ENCODE measurements at regions not wholly inside any gene's neighbourhood (a gene's known extent, or its start where the extent isn't known, plus 50 kb on each side); places are given as distances from the start of the nearest gene placed in this dataset.
"Not testable (repeated sequence)": the region's sequence is repeated elsewhere in the genome, so short reads cannot be mapped to it uniquely, and the experiment has no call there.

- H3K36me3 ChIP-seq (ENCODE audit: low read depth), result no peaks in the 10 kb centered on the region
- H3K4me3 ChIP-seq, result no peak overlapping the region
- intact Hi-C loops (cut with micrococcal nuclease; ENCODE audit: unreplicated experiment), result no loop called here
- DNase-seq, result no peak
- H3K27ac ChIP-seq, result no peak overlapping the region
- no peaks in the 10 kb centered on the region for H3K27me3 ChIP-seq (ENCODE audit: insufficient read depth, low read depth)
- TF ChIP-seq EZH2 (IDR thresholded peaks at IDR 0.05; ENCODE audit: low read depth) (no peak), CTCF (conservative IDR thresholded peaks at IDR 0.05) (no peak)
- 0 out of 2 replicates have a peak, but pooled peaks cover 3% of the 10 kb centered on the region for H3F3A ChIP-seq (ENCODE audit: insufficient read depth, low read depth)
- POLR2A ChIA-PET (ENCODE audit: unreplicated experiment), result no interaction called here
- CTCF ChIA-PET, result no interaction called here
- H3K4me2 ChIP-seq, result no peak overlapping the region
- no peaks in the 10 kb centered on the region for H3K9me3 ChIP-seq (ENCODE audit: insufficient read depth, low read depth)
- H3K9me2 ChIP-seq (ENCODE audit: insufficient read depth), result no peaks in the 10 kb centered on the region
- H4K20me1 ChIP-seq (ENCODE audit: insufficient read depth), result no peaks in the 10 kb centered on the region
- no TSS peak for BruUV-seq (replicated peaks)
- H2AFZ ChIP-seq, result no peak overlapping the region
- no peaks in the 10 kb centered on the region for H3K4me1 ChIP-seq (replicated peaks; ENCODE audit: insufficient read depth)
- no peaks in the 10 kb centered on the region for H3K79me2 ChIP-seq (ENCODE audit: low read depth)
These were observed 54.8 kb upstream of the MITF start for GRCh38 chr3:69684309-69684961.

GRCh38 chr3:69683082-69683806, 56.0 kb upstream of the MITF start:
- Histone ChIP-seq H3K27ac (no peak overlapping the region), H3K27me3 (ENCODE audit: insufficient read depth, low read depth) (no peaks in the 10 kb centered on the region), H3K9me2 (ENCODE audit: insufficient read depth) (no peaks in the 10 kb centered on the region), H3F3A (ENCODE audit: insufficient read depth, low read depth) (0 out of 2 replicates have a peak, but pooled peaks cover 3% of the 10 kb centered on the region), H3K9me3 (ENCODE audit: insufficient read depth, low read depth) (no peaks in the 10 kb centered on the region), H3K4me1 (replicated peaks; ENCODE audit: insufficient read depth) (no peaks in the 10 kb centered on the region), H3K36me3 (ENCODE audit: low read depth) (no peaks in the 10 kb centered on the region), H3K4me3 (no peak overlapping the region), H4K20me1 (ENCODE audit: insufficient read depth) (no peaks in the 10 kb centered on the region), H2AFZ (no peak overlapping the region), H3K79me2 (ENCODE audit: low read depth) (no peaks in the 10 kb centered on the region), H3K4me2 (no peak overlapping the region)
- POLR2A ChIA-PET (ENCODE audit: unreplicated experiment), result no interaction called here
- intact Hi-C loops (cut with micrococcal nuclease; ENCODE audit: unreplicated experiment), result no loop called here
- BruUV-seq (replicated peaks), result no TSS peak
- CTCF ChIA-PET, result no interaction called here
- DNase-seq, result no peak
- TF ChIP-seq CTCF (conservative IDR thresholded peaks at IDR 0.05), result no peak

- H3K9me2 ChIP-seq (ENCODE audit: insufficient read depth); intact Hi-C loops (cut with micrococcal nuclease; ENCODE audit: unreplicated experiment); H4K20me1 ChIP-seq (ENCODE audit: insufficient read depth); H3K9me3 ChIP-seq (ENCODE audit: insufficient read depth, low read depth); DNase-seq; H3K79me2 ChIP-seq (ENCODE audit: low read depth); POLR2A ChIA-PET (ENCODE audit: unreplicated experiment); H3K4me2 ChIP-seq; H2AFZ ChIP-seq; H3K4me3 ChIP-seq; H3K4me1 ChIP-seq (replicated peaks; ENCODE audit: insufficient read depth); H3K27ac ChIP-seq; H3K27me3 ChIP-seq (ENCODE audit: insufficient read depth, low read depth); BruUV-seq (replicated peaks); H3K36me3 ChIP-seq (ENCODE audit: low read depth); H3F3A ChIP-seq (ENCODE audit: insufficient read depth, low read depth): not testable (repeated sequence)
- CTCF ChIA-PET, result interaction anchor here (0.6 kb wide), 1 partner anchor 1439 kb away, joined by 4 read pairs; no protein-coding TSS in a partner anchor
These were observed 61.8 kb upstream of the MITF start for GRCh38 chr3:69677456-69677855.
